ENCODE measurements at regions not wholly inside any gene's neighbourhood (a gene's known extent, or its start where the extent isn't known, plus 50 kb on each side); places are given as distances from the start of the nearest gene placed in this dataset.

GRCh38 chr1:5348732-5349465 lies 643.3 kb downstream of the NPHP4 start:
- Mint-ChIP-seq H3K4me3 (no peak overlapping the region), H3K27me3 (no peaks in the 10 kb centered on the region), H3K9me3 (ENCODE audit: insufficient read depth) (no peaks in the 10 kb centered on the region), H3K4me1 (no peaks in the 10 kb centered on the region), H3K27ac (no peak overlapping the region)
- intact Hi-C loops (cut with micrococcal nuclease), result no loop called here
- CTCF ChIA-PET, result no interaction called here
- no peaks in the 10 kb centered on the region for H3K27me3 ChIP-seq (replicated peaks in 1 of 4; ENCODE audit: control extremely low read depth in 1 of 4, control insufficient read depth in 3 of 4, insufficient read depth in 4 of 4, low read length in 3 of 4)
- H3K4me3 ChIP-seq (ENCODE audit: control extremely low read depth in 1 of 5, extremely low read depth in 1 of 5, insufficient read depth in 1 of 5, low read depth in 2 of 5, low read length in 4 of 5), result no peak overlapping the region
- no peaks in the 10 kb centered on the region for H3K79me2 ChIP-seq (ENCODE audit: control insufficient read depth, insufficient read depth, low read length)
- POLR2A ChIA-PET, result no interaction called here
- no peak for TF ChIP-seq EZH2 (IDR thresholded peaks at IDR 0.05; ENCODE audit: borderline replicate concordance, insufficient read depth, low read depth, low read length, poor library complexity, severe bottlenecking)
- no peak for TF ChIP-seq CTCF (IDR thresholded peaks at IDR 0.05)
- no peak overlapping the region for H3K9ac ChIP-seq (ENCODE audit: low read length)
- H3K4me1 ChIP-seq (ENCODE audit: control insufficient read depth in 2 of 2, insufficient read depth in 2 of 2, low read length in 2 of 2), result no peaks in the 10 kb centered on the region
- ATAC-seq (ENCODE audit: low read depth), result no peak
- H3K4me2 ChIP-seq (replicated peaks; ENCODE audit: low read depth, low read length, poor library complexity, severe bottlenecking), result no peak overlapping the region
- H2AFZ ChIP-seq (ENCODE audit: insufficient read depth, low read depth, low read length, poor library complexity, severe bottlenecking), result no peak overlapping the region
- DNase-seq, result no peak
- no peak overlapping the region for H3K27ac ChIP-seq (ENCODE audit: low read length in 2 of 2)
- peaks cover 0 to 15% (median 0%) of the 10 kb centered on the region in 3 donors for H3K9me3 ChIP-seq (ENCODE audit: control extremely low read depth in 1 of 3, control insufficient read depth in 2 of 3, insufficient read depth in 1 of 3, low read length in 2 of 3)
- no peaks in the 10 kb centered on the region for H4K20me1 ChIP-seq (ENCODE audit: control insufficient read depth, insufficient read depth, low read length, poor library complexity, severe bottlenecking)
- H3K36me3 ChIP-seq (replicated peaks in 1 of 2; ENCODE audit: control extremely low read depth in 1 of 2, control insufficient read depth in 1 of 2, extremely low read depth in 1 of 2, insufficient read depth in 2 of 2, low read length in 1 of 2), result no peaks in the 10 kb centered on the region
- WGBS (ENCODE audit: insufficient coverage), result 83% methylated on average over 8 of the region's 15 CpGs

GRCh38 chr1:5347726-5348125 lies 644.5 kb downstream of the NPHP4 start:
- no peak overlapping the region for H3K27ac ChIP-seq (ENCODE audit: low read length in 2 of 2)
- no peaks in the 10 kb centered on the region for H3K36me3 ChIP-seq (replicated peaks in 1 of 2; ENCODE audit: control extremely low read depth in 1 of 2, control insufficient read depth in 1 of 2, extremely low read depth in 1 of 2, insufficient read depth in 2 of 2, low read length in 1 of 2)
- no peak overlapping the region for H3K4me3 ChIP-seq (ENCODE audit: control extremely low read depth in 1 of 5, extremely low read depth in 1 of 5, insufficient read depth in 1 of 5, low read depth in 2 of 5, low read length in 4 of 5)
- DNase-seq, result no peak
- no peaks in the 10 kb centered on the region for H3K27me3 ChIP-seq (replicated peaks in 1 of 4; ENCODE audit: control extremely low read depth in 1 of 4, control insufficient read depth in 3 of 4, insufficient read depth in 4 of 4, low read length in 3 of 4)
- TF ChIP-seq CTCF (IDR thresholded peaks at IDR 0.05), result no peak
- TF ChIP-seq EZH2 (IDR thresholded peaks at IDR 0.05; ENCODE audit: borderline replicate concordance, insufficient read depth, low read depth, low read length, poor library complexity, severe bottlenecking), result no peak
- H3K4me1 ChIP-seq (ENCODE audit: control insufficient read depth in 2 of 2, insufficient read depth in 2 of 2, low read length in 2 of 2), result no peaks in the 10 kb centered on the region
- H3K79me2 ChIP-seq (ENCODE audit: control insufficient read depth, insufficient read depth, low read length), result no peaks in the 10 kb centered on the region
- H3K4me2 ChIP-seq (replicated peaks; ENCODE audit: low read depth, low read length, poor library complexity, severe bottlenecking), result no peak overlapping the region
- peaks cover 0 to 15% (median 0%) of the 10 kb centered on the region in 3 donors for H3K9me3 ChIP-seq (ENCODE audit: control extremely low read depth in 1 of 3, control insufficient read depth in 2 of 3, insufficient read depth in 1 of 3, low read length in 2 of 3)
- 85% methylated on average over 6 of the region's 8 CpGs for WGBS (ENCODE audit: insufficient coverage)
- H4K20me1 ChIP-seq (ENCODE audit: control insufficient read depth, insufficient read depth, low read length, poor library complexity, severe bottlenecking), result no peaks in the 10 kb centered on the region
- H3K27me3 Mint-ChIP-seq, result no peaks in the 10 kb centered on the region
- ChIA-PET POLR2A (no interaction called here), CTCF (no interaction called here)
- no peak overlapping the region for H3K9ac ChIP-seq (ENCODE audit: low read length)
- intact Hi-C loops (cut with micrococcal nuclease), result no loop called here
- H3K4me3 Mint-ChIP-seq, result no peak overlapping the region
- ATAC-seq (ENCODE audit: low read depth), result no peak
- no peaks in the 10 kb centered on the region for H3K4me1 Mint-ChIP-seq
- H3K9me3 Mint-ChIP-seq (ENCODE audit: insufficient read depth), result no peaks in the 10 kb centered on the region
- no peak overlapping the region for H3K27ac Mint-ChIP-seq
- no peak overlapping the region for H2AFZ ChIP-seq (ENCODE audit: insufficient read depth, low read depth, low read length, poor library complexity, severe bottlenecking)
